Lung (tissue), 11 donors: ENCODE measurements at regions not wholly inside any gene's neighbourhood (a gene's known extent, or its start where the extent isn't known, plus 50 kb on each side); places are given as distances from the start of the nearest gene placed in this dataset.

Source experiments
- ATAC-seq: fragments of 200-7000 bp; cut with Tn5 transposase; one replicate; pipeline ENCODE4 v1.9.1; 2020; ENCODE audit warnings: moderate number of reproducible peaks; ENCODE audit not compliant: insufficient read depth, low FRiP score
- DNase-seq, 3 donors: peaks; one replicate each; pipeline ENCODE4 v3.0.0-alpha.2; 2013 to 2017
- H3K27ac ChIP-seq, 2 donors: one replicate each; pipeline ENCODE4 v1.5.1; 2013; ENCODE audit warnings: mild to moderate bottlenecking in 2 of 2, moderate library complexity in 2 of 2, control low read depth in 1 of 2, inconsistent platforms in 1 of 2, low read depth in 1 of 2, low read length in 1 of 2
- H3K27me3 ChIP-seq, 3 donors: one replicate each; pipeline ENCODE4 v1.5.1; 2013; ENCODE audit warnings: low read length in 2 of 3; ENCODE audit not compliant: control insufficient read depth in 3 of 3, insufficient read depth in 3 of 3
- H3K36me3 ChIP-seq, 4 donors: one replicate each; pipeline ENCODE4 v1.5.1; 2013; ENCODE audit warnings: low read length in 4 of 4, mild to moderate bottlenecking in 1 of 4, moderate library complexity in 1 of 4; ENCODE audit not compliant: control insufficient read depth in 4 of 4, insufficient read depth in 4 of 4
- H3K4me1 ChIP-seq, 5 donors: one replicate each; pipeline ENCODE4 v1.5.1; 2013; ENCODE audit warnings: low read length in 5 of 5, mild to moderate bottlenecking in 2 of 5, moderate library complexity in 1 of 5; ENCODE audit not compliant: control insufficient read depth in 5 of 5, insufficient read depth in 5 of 5
- H3K4me3 ChIP-seq: one replicate; pipeline ENCODE4 v1.5.1; 2013; ENCODE audit warnings: mild to moderate bottlenecking, control low read depth, moderate library complexity
- H3K9ac ChIP-seq, 2 donors: one replicate each; pipeline ENCODE4 v1.5.1; 2013; ENCODE audit warnings: low read length in 2 of 2, control low read depth in 1 of 2; ENCODE audit not compliant: insufficient read depth in 1 of 2
- H3K9me3 ChIP-seq, 4 donors: one replicate each; pipeline ENCODE4 v1.5.1; 2013; ENCODE audit warnings: low read length in 3 of 4, mild to moderate bottlenecking in 1 of 4, moderate library complexity in 1 of 4; ENCODE audit not compliant: control insufficient read depth in 4 of 4, insufficient read depth in 3 of 4
- CTCF ChIP-seq: IDR thresholded peaks from 2 replicates; pipeline ENCODE4 v1.5.1; 2012; ENCODE audit warnings: mild to moderate bottlenecking; ENCODE audit errors: control extremely low read depth, extremely low read depth
- WGBS, 2 donors: extraction: QIAGEN DNeasy Blood & Tissue Kit; methylation state at CpG; one replicate each; pipeline ENCODE4 v1.1.7; 2013; 5-methylcytosine and 5-hydroxymethylcytosine counted together
- donor health status: control.
- donor health status: control.
- donor health status: Bipolar disorder and iron deficiency.
- donor health status: healthy.
- donor health status: DM: yes; HTN: yes; CAD: no.

GRCh38 chr12:30142301-30142700 is 358.6 kb upstream of the TMTC1 start:
- Histone ChIP-seq H3K27ac (no peak overlapping the region), H3K9ac (no peak overlapping the region), H3K4me1 (no peaks in the 10 kb centered on the region), H3K9me3 (peaks cover 0 to 3% (median 0%) of the 10 kb centered on the region in 4 donors), H3K4me3 (no peak overlapping the region), H3K27me3 (no peaks in the 10 kb centered on the region), H3K36me3 (no peaks in the 10 kb centered on the region)
- no peak for TF ChIP-seq CTCF
- no peak for ATAC-seq
- no peak for DNase-seq
- 67 to 78% methylated on average over 2 of the region's 2 CpGs for WGBS, 2 donors

- ATAC-seq (no peak), DNase-seq (peak; percentile 19 to 24 (median 20))
- no peak overlapping the region for H3K4me3 ChIP-seq
- peaks cover 0 to 2% (median 0%) of the 10 kb centered on the region in 5 donors for H3K4me1 ChIP-seq
- 64 to 67% methylated on average over 2 of the region's 2 CpGs for WGBS, 2 donors
- no peaks in the 10 kb centered on the region for H3K27me3 ChIP-seq
- peaks cover 0 to 3% (median 0%) of the 10 kb centered on the region in 4 donors for H3K9me3 ChIP-seq
- H3K27ac ChIP-seq = no peak overlapping the region
- H3K9ac ChIP-seq = no peak overlapping the region
- no peak for TF ChIP-seq CTCF
- no peaks in the 10 kb centered on the region for H3K36me3 ChIP-seq
Measured at GRCh38 chr12:30138483-30138882, 354.7 kb upstream of the TMTC1 start.

GRCh38 chr12:30136696-30137095 is 353.0 kb upstream of the TMTC1 start:
- H3K4me1 ChIP-seq = peaks cover 0 to 2% (median 0%) of the 10 kb centered on the region in 5 donors
- peaks cover 0 to 3% (median 2%) of the 10 kb centered on the region in 4 donors for H3K9me3 ChIP-seq
- H3K4me3 ChIP-seq = no peak overlapping the region
- ATAC-seq (no peak), DNase-seq (no peak)
- H3K27me3 ChIP-seq = no peaks in the 10 kb centered on the region
- H3K36me3 ChIP-seq = no peaks in the 10 kb centered on the region
- no peak for TF ChIP-seq CTCF
- WGBS, 2 donors = 63 to 84% methylated on average over 2 of the region's 2 CpGs
- H3K9ac ChIP-seq = no peak overlapping the region
- H3K27ac ChIP-seq = no peak overlapping the region

- DNase-seq (peak in 2 of 3 donors; percentile 14 to 30), ATAC-seq (no peak)
- Histone ChIP-seq H3K27me3 (no peaks in the 10 kb centered on the region), H3K36me3 (no peaks in the 10 kb centered on the region), H3K9me3 (peaks cover 0 to 3% (median 2%) of the 10 kb centered on the region in 4 donors), H3K4me3 (no peak overlapping the region), H3K27ac (no peak overlapping the region), H3K4me1 (peaks cover 0 to 2% (median 0%) of the 10 kb centered on the region in 5 donors), H3K9ac (no peak overlapping the region)
- 77 to 83% methylated on average over 2 of the region's 2 CpGs for WGBS, 2 donors
- no peak for TF ChIP-seq CTCF
Measured at GRCh38 chr12:30135776-30136175, 352.0 kb upstream of the TMTC1 start.
